COLO829 (cell line): ENCODE measurements at regions not wholly inside any gene's neighbourhood (a gene's known extent, or its start where the extent isn't known, plus 50 kb on each side); places are given as distances from the start of the nearest gene placed in this dataset.

ENCODE experiments used
- DNase-seq: peaks from one replicate; pipeline ENCODE4 v3.0.0; 2012; ENCODE audit warnings: low spot score

DNA sequence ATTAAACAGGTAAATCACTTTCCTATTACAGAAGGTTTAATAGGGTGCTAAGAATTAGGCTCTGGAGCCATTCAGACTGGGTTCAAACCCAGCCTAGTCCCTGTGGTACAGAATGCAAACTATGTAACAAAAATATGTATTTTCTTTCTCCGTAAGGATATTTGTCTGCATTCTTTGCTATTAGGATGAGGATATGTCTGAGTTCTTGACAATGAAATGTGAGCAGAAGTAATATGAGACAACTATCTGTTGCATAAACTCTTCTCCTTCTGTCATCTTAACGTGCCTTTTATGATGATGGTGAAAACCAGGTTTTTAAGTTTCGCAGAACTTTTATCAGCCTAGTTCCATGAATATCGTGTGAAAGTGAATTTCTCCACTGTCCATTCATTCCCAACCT is 1129.1 kb upstream of the ZEB2 start:
- DNase-seq = no peak

DNA sequence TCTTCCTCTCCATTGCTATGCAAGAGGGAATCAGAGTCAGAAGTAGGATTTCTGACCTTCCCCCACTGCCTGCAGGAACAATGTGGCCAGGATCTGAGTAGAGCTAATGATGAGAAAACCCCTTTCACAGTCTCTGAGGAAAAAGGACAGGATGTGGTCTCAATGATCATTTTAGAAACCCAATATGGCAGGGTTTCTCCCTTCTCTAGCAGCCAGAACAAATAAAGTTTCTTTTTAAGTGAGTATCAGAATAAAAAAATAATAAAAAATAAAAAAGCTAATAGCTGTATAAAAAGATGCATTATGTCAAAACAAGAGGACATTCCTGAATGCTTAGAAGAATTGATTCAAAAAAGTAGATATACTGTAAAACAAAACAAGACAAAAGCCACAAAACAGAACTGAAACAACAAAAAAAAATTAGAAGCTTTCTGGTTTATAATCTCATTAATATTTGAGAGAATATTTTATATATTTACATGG is 1124.9 kb upstream of the ZEB2 start:
- no peak for DNase-seq

DNA sequence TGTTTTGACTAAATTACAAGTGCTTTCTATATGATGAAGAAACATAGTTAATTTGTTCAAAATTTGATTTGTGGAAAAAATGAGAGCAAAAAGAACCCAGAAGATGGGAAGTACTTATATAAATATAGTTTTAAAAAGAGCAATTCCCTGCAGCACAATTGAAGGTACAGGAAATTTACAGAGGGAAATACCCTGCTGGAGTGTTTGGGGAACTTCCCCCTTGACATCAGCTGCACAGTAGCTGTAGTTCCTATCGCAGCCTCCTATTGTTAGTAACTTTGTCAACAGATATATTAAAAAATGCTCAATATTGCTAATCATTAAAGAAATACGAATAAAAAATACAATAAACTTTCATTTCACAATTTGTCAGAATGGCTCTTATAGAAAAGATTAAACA is 1118.8 kb upstream of the ZEB2 start:
- no peak for DNase-seq

DNA sequence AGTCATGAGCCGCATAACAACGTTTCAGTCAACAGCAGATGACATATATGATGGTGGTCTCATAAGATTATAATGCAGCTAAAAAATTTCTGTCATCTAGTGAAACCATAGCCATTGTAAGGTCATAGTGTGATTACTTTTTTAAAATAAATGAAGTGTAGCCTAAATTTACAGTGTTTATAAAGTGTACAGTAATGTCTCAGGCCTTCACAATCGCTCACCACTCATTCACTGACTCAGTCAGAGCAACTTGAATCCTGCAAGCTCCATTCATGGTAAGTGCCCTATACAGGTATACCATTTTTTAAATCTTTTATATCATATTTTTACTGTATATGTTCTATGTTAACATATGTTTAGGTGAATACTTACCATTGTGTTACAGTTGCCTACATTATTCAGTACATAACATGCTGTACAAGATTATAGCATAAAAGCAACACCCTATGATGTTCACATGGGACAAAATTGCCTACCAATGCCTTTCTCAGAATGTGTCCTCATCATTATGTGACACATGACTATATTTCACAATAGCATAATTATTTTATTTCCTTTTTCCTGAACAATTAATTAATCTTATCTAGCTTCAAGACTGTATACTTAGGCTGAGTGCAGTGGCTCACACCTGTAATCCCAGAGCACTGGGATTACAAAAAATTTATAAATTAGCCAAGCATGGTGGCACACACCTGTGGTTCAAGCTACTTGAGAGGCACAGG is 1115.9 kb upstream of the ZEB2 start:
- DNase-seq = no peak

DNA sequence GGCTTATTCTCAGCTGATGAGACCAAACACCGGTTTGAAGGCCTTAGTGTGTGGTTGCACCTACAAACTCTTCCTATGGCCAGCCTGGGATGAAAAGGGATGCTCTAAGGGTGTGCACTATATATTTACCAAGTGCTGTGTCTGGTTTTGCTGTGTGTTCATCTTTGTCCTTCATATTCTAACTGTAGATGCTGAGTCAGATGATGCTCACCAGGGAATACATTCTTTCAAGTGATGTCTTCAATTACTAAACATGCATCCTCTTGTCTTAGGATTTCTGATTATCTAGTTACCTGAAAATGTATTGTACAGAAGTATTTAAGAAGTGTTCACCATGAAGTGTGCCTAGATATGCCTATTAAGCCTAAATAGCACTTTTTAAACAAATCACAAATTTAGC is 1111.6 kb upstream of the ZEB2 start:
- DNase-seq = no peak

DNA sequence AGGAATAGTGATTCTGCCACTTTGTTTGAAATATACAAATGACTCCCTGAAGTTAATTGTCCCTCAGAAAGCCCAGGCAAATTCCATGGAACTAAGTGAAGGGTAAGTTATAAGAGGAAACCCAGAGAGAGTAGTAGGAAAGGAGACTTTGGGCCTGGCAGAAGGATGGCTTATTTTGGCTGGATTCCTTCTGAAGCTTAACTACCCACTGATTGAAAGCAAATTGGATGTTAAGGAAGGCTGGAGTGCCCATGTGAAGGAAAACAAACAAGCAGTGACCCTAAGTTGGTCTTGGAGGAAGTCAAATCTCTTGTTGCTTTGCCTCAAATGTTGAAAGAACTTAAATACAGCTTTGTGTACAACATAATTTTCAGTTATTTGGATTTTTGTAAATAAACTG is 1106.4 kb upstream of the ZEB2 start:
- no peak for DNase-seq

DNA sequence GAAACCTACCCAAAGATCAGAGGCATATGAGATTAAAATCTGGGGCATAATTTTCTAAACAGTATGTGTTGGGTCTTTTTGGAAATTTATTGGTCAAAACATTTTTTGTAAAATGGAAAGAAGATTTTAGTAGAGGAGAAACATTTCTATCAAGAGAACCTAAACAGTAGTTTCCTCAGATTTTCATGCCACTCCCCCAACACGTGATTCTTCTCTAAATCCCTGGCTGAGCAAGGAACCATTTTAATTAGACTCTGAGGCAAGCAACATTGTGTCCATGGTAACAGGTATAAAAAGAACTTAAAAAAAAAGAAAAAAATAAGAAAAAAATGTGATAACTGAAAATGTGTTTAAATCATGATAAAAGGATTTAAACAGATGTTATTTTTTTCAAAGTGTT is 1105.2 kb upstream of the ZEB2 start:
- no peak for DNase-seq

DNA sequence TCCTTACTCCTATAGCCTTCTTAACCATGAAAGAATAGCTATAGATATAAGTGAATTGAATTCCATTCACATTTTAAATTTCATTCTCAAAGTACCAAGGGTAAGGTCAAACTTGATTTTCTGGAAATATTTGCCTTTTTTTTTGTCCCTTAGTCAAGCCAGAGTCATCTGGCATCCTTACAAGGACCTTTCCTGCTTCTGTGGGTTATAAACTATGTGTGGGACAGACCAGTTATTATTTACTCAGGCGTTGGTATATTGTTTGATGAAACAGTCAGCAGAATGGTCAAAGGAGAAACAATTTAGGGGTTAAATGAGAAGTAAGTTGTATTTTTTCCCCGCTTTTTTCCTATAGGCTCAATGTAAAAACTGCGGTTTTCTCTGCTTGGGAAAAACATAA is 1103.2 kb upstream of the ZEB2 start:
- DNase-seq = no peak

DNA sequence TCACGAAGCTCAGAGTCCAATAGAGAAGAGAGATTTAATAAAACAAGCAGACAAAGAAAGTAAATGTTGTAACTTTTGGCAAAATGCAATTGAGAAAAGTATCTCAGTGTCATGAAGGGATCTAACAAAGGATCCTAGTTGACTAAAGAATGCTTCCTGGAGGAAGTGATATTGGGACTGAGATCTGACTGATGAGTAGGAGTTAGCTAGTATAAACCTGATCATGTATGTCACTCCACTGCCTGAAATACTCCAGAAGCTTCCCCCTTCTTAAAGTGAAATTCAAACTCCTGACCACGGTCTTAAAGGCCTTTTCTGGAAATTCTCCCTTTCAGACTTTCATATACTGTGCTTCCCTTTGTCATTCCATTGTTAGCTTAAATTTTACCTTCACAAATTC is 1102.4 kb upstream of the ZEB2 start:
- DNase-seq = no peak

DNA sequence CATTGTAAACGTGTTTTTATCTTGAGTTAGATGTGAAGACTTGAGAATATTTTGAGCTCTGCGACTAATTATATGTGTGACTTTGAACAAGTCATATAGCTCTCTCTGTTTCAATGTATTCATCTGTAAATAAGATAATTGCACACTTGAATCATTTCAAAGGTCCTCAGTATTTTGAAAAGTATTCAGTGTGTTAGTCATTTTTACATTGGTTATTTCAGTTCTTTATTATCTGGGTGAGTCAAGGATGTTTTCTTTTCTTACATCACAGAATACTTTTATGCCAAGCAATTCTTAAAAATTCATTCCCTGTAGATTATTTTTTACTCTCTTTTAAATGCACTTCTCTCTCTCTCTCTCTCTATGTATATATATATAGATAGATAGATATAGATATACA is 1098.0 kb upstream of the ZEB2 start:
- DNase-seq = no peak

DNA sequence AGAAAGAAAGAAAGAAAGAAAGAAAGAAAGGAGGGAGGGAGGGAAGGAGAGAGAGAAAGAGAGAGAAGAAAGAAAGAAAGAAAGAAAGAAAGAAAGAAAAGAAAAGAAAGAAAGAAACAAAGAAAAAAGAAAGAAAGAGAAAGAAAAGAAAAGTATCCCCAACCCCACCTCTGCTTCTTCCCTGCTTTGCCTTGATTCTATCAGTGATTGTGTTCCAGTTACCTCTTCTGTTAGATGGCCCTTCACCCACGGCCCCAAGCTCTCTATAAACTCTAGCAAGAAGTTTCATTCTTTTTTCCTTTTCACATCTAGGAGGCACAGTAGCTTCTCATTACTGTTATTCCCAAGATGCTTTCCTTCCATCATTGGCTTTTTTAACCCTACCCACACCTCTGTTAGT is 1097.5 kb upstream of the ZEB2 start:
- no peak for DNase-seq

DNA sequence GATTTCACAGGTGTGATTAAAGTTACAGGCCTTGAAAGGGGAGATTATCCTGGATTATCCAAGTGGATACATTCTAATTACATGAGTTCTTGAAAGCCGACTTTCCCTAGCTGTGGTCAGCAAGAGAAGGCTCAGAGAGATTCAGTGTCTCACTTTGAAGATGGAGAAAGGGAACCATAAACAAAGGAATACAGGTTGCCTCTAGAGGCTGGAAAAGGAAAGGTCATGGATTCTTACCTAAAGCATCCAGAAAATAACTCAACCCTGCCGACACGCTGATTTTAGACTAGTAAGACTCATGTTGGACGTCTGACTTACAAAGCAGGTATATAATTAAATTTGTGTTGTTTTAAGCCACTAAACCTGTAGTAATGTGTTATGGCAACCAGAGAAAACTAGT is 1095.7 kb upstream of the ZEB2 start:
- no peak for DNase-seq

DNA sequence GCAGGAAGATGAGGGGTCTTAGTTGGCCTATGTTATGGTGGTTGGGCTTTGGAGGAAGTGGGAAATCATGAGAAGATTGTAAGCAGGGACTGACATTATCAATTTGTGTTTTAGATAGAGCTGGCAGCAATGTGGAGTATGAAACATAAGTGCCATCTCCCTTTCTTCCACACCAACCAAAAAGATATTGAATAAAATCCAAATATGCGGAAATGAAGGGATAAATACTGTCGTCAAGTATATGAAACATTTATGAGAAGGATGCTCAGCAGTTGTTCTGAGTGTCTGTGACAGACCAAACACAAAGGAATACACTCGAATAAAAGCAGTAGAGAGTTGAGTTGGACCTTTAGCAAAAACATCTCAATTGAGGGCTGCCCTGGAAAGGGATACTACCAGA is 1090.0 kb upstream of the ZEB2 start:
- DNase-seq = no peak

DNA sequence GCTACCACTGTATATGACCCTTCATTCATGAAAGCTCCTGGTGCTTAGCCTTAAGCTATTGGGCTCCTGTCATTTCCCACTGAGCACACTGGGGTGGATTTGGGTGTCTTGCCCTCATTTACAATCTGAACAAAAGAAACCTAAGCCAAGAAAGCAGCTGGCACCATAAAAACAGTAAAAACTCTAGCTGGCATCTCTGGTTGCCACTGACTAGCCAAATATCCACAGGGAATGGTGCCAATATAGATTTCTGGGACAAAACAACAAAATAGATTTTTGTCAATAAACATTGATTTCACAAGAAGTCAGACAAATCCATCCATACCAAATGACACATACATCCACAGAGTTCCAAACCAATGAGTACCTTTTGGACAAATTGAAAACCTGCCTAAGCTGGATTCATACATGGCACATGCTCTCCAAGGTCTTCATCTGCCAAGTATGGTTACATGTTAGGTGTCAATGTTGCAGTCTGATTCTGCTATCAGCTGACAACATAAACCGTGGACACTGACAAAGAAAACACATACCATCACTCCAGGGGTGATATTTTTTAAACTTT is 1081.5 kb upstream of the ZEB2 start:
- no peak for DNase-seq

DNA sequence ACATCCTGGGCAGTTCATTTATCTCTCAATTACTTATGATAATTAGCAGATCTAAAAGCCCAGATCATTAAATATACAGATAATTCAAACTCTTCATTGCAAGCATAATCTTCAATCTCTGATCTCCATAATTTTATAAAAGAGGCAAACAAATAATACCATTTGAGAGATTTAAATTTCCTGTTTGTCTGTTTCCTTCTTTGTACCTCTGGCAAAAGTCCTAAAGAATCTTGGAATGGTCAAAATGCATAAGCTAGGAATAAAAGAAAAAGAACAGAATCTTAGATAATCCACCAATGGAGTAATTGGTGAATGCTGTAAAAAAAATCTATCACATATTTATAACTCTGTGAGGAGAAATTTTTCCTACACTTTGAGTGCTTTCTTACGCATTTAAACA is 1080.9 kb upstream of the ZEB2 start:
- DNase-seq = no peak

DNA sequence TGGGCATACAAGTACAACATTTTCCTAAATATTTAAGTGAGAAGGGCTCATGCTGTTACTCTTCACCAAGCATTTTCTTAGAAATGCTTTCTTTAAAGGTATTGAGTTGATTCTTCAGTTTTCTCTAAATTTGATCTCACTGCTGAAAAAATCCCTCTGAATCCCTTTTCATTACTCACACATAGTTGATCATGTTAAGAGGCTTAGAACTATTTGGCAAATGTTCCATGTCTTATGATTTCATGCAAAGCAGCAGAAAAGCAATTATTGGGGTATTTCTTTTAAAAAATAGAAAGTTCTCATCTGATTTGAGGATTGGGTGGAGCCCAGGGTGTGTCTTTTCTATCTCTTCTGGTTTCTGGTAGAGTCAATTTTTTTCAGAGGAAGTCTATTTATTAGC is 1079.8 kb upstream of the ZEB2 start:
- DNase-seq = no peak

DNA sequence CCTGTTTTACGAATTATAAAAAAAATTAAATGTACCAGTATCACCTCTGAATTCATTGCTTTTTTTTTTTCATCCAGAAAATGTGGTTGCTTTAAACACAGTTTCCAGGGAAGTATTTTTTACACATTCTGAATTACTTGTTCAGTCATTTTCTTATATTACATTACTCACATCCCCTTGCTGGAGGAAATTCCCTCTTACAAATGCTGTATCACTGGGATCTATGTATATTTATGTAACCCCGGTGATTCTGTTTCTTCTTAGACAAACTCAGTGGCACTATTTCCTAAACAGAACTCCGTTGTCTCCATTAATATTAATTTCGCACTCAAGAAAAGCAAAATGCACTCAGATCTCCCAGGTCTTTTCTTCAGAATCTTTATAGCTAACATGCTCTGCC is 1078.5 kb upstream of the ZEB2 start:
- DNase-seq = no peak

DNA sequence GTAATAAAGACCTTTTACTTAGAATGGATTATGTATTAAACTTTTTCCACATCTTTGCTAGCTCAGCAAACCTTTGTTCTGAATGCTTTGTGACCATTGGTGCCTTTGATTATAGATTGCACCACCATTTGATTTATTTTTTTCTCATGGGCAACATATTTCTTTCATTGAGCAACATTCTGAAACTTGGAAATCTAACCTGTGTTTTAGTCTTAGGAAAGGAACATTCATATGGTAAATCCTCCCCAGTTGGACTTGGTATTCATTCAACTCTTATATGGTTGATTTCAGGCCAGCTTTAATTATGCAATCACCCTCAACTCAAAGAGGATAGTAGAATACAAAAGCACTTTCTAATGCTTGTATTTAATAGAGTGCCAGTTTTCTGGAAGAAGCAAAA is 1077.9 kb upstream of the ZEB2 start:
- no peak for DNase-seq

DNA sequence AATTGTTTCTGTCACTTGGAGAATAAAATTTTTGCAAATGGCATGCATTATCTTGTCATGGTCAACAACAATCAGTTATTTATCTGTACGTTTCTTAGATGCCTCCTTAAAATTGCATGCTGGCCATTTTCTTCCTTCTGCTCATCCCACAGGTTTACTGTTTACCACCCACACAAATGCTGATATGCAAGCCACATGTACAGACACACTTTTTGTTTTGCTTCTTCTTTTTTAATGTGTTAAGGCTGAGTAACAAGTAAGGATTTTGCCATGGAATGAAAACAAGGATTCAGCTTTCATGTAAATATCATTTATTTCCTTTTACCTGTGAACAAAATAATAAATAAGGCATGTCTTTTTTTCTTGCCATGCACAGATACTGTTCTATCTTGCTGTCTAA is 1077.1 kb upstream of the ZEB2 start:
- DNase-seq = peak; percentile 14

DNA sequence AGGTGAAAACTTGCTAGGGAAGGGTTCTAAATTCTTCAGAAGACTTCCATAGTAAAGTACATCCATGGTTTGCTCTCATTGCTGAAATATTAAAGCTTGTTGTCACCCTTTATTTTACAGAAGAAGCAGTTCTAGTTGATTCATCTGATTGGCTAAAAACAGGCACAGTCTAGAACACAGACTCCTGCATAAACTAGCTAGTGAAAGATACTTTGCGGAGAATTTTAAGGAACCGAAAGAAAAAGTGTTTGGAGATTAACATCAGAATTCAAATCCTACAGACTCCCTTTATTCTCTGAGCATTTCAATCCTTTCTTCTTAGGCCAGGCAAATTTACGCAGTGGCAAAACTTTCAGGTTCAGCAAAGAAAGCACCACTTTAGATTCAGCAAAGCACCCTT is 1076.5 kb upstream of the ZEB2 start:
- DNase-seq = no peak

DNA sequence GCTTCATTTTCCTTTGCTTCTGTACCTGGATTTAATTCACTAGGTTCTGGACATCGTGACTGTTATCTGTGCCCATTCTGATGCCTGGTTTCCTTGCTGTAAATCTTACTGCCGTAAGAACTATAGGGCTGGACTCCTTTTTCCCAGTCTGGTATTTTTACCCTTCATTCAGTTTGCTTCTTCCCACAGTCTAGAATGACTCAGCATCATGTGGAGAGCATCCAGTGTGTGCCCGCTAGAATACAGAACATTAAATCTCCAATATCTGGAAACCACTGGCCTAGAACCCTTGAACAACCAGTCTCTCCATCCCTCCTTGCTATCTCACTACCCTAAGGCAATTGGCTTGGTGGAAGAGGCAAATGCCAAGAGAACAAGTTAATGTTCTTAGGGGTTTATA is 1075.4 kb upstream of the ZEB2 start:
- DNase-seq = no peak

DNA sequence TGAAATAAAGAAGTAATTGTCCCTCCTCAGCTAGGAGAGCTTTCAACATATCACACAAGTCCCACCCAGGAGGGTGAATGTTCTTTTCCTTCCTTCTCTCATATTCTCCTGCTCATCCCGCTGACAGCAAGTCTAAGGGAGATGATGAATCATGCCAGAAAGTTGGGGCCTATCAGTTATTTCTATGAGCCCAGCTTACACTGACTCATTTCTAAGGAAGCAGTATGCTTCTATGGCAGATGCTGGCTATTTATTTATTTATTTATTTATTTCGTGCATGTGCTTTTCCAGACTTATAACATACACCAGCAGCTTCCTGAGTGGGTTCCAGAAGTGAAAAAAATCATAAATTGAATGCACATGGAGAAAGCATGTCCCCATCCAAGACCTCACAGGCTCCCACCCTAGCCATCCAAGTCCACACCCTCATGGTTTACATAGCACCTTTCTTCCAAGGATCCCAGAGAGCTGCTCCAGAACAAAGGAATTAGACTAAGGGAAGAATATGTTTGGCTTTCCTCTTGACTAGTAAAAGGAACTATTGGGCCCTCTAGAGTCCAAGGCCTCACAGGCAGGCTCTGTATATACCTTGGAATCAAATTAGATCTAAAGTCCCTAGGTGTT is 1074.2 kb upstream of the ZEB2 start:
- peak; percentile 24 for DNase-seq

DNA sequence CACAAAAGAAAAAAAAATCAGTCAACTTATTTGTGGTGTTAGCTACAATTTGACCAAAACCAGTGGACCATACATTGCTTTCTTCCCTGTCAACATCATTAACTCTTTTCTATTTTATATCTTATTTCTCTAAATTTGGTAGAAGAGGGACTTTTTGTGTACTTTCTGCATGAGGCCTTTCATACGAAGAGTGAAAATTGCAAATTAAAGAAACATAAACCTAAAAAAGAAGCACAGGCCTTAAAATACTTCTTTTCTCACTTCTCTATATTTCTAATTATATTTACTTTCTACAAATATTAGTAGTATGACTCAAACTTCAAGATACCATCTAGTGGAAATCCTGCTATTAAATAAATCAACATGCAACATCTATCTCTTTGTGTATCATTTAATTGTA is 1073.4 kb upstream of the ZEB2 start:
- no peak for DNase-seq

DNA sequence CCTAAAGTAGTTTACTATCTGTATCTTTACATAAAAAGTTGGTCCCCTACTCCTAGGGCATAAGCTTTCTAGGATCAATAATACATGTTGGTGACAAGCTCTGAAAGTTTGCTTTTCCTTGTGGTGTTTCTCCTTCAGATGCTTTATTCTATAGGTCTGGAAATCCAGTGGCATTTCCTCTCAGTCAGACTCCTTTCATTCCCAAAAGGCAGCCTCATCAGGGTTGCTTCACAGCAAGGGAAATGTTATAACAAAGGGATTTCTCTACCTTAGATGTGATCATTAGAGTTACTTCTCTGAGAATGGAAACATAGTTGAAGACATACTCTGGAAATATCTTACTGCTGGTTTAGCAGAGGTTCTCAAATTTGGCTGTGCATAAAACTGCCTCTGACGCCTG is 1072.4 kb upstream of the ZEB2 start:
- no peak for DNase-seq
